ENCODE measurements at regions not wholly inside any gene's neighbourhood (a gene's known extent, or its start where the extent isn't known, plus 50 kb on each side); places are given as distances from the start of the nearest gene placed in this dataset.
"Not testable (repeated sequence)": the region's sequence is repeated elsewhere in the genome, so short reads cannot be mapped to it uniquely, and the experiment has no call there.

DNA sequence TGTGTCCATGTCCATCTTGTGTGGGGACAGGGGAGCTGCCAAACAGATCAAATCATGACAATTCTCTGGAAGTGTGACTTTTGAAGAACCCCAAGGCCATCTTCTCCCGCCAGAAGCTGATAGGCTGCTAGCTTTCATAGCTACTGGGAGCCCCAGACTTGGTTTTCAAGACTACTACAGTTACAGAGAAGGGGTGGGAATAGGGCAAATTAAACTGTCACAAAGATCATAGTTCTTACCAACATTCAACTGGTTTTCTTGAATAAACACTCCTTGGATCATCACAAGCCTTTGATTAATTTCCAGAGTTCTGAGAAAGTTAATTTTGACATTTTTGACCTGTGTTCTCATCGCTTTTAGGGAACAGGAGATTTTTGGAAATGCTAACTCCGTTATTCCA is 67.8 kb upstream of the FARP1 start:
- no peak overlapping the region for H3K9ac ChIP-seq (ENCODE audit: low read length)
- DNase-seq (ENCODE audit: low read depth, low spot score) = no peak
- no peak overlapping the region for H3K4me3 ChIP-seq (replicated peaks in 1 of 2; ENCODE audit: low read depth in 1 of 2, low read length in 2 of 2)
- no peak overlapping the region for H3K4me2 ChIP-seq (ENCODE audit: low read length)
- no peaks in the 10 kb centered on the region for H3K79me2 ChIP-seq (ENCODE audit: insufficient read depth, low read length)
- ChIA-PET CTCF (no interaction called here), POLR2A (no interaction called here), RAD21 (ENCODE audit: low non-redundant PET in 1 of 2, low total read pairs in 2 of 2, uncharacterized antibody in 2 of 2, unreplicated experiment in 2 of 2) (interaction anchor here in 1 of 2 experiments (0.6 kb wide), 1 partner anchor 12 kb away, joined by 3 read pairs; no protein-coding TSS in a partner anchor)
- H3K9me3 ChIP-seq (ENCODE audit: control insufficient read depth in 1 of 2, insufficient read depth in 1 of 2, low read depth in 1 of 2, low read length in 2 of 2) = no peaks in the 10 kb centered on the region
- no TSS peak for BruUV-seq (replicated peaks)
- intact Hi-C loops (cut with micrococcal nuclease) = no loop called here
- no peak overlapping the region for H2AFZ ChIP-seq (ENCODE audit: low read depth, low read length, poor library complexity, severe bottlenecking)
- no peak for ATAC-seq
- H3K27ac ChIP-seq (ENCODE audit: low read depth, low read length) = no peak overlapping the region
- H4K20me1 ChIP-seq (ENCODE audit: insufficient read depth) = no peaks in the 10 kb centered on the region
- TF ChIP-seq, protein P1, sequence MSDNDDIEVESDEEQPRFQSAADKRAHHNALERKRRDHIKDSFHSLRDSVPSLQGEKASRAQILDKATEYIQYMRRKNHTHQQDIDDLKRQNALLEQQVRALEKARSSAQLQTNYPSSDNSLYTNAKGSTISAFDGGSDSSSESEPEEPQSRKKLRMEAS (IDR thresholded peaks at IDR 0.05) = no peak
- TF ChIP-seq, protein P2, sequence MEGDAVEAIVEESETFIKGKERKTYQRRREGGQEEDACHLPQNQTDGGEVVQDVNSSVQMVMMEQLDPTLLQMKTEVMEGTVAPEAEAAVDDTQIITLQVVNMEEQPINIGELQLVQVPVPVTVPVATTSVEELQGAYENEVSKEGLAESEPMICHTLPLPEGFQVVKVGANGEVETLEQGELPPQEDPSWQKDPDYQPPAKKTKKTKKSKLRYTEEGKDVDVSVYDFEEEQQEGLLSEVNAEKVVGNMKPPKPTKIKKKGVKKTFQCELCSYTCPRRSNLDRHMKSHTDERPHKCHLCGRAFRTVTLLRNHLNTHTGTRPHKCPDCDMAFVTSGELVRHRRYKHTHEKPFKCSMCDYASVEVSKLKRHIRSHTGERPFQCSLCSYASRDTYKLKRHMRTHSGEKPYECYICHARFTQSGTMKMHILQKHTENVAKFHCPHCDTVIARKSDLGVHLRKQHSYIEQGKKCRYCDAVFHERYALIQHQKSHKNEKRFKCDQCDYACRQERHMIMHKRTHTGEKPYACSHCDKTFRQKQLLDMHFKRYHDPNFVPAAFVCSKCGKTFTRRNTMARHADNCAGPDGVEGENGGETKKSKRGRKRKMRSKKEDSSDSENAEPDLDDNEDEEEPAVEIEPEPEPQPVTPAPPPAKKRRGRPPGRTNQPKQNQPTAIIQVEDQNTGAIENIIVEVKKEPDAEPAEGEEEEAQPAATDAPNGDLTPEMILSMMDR (IDR thresholded peaks at IDR 0.05 in 2 of 3, conservative IDR thresholded peaks at IDR 0.05 in 1 of 3; ENCODE audit: borderline replicate concordance in 1 of 3, insufficient read depth in 1 of 3, low read depth in 2 of 3, low read length in 2 of 3) = no peak
- TF ChIP-seq RAD21 (IDR thresholded peaks at IDR 0.05; ENCODE audit: low read depth) = no peak
- TF ChIP-seq POLR2A (IDR thresholded peaks at IDR 0.05; ENCODE audit: borderline replicate concordance, extremely low read depth, insufficient read depth, insufficient read length) = no peak
- no peak for TF ChIP-seq TCF7L2 (IDR thresholded peaks at IDR 0.05; ENCODE audit: borderline replicate concordance, extremely low read depth, insufficient read depth, insufficient read length)
- no peak for TF ChIP-seq EZH2phosphoT487 (IDR thresholded peaks at IDR 0.05; ENCODE audit: borderline replicate concordance)
- TF ChIP-seq YY1 (IDR thresholded peaks at IDR 0.05; ENCODE audit: extremely low read depth, insufficient replicate concordance, low read depth, low read length) = no peak
- TF ChIP-seq, protein P3, sequence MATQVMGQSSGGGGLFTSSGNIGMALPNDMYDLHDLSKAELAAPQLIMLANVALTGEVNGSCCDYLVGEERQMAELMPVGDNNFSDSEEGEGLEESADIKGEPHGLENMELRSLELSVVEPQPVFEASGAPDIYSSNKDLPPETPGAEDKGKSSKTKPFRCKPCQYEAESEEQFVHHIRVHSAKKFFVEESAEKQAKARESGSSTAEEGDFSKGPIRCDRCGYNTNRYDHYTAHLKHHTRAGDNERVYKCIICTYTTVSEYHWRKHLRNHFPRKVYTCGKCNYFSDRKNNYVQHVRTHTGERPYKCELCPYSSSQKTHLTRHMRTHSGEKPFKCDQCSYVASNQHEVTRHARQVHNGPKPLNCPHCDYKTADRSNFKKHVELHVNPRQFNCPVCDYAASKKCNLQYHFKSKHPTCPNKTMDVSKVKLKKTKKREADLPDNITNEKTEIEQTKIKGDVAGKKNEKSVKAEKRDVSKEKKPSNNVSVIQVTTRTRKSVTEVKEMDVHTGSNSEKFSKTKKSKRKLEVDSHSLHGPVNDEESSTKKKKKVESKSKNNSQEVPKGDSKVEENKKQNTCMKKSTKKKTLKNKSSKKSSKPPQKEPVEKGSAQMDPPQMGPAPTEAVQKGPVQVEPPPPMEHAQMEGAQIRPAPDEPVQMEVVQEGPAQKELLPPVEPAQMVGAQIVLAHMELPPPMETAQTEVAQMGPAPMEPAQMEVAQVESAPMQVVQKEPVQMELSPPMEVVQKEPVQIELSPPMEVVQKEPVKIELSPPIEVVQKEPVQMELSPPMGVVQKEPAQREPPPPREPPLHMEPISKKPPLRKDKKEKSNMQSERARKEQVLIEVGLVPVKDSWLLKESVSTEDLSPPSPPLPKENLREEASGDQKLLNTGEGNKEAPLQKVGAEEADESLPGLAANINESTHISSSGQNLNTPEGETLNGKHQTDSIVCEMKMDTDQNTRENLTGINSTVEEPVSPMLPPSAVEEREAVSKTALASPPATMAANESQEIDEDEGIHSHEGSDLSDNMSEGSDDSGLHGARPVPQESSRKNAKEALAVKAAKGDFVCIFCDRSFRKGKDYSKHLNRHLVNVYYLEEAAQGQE (IDR thresholded peaks at IDR 0.05; ENCODE audit: low read depth) = no peak
- no peak for TF ChIP-seq ELF1 (IDR thresholded peaks at IDR 0.05; ENCODE audit: borderline replicate concordance, low read depth)
- H3K27me3 ChIP-seq (ENCODE audit: insufficient read depth, low read length) = no peaks in the 10 kb centered on the region
- no peaks in the 10 kb centered on the region for H3K4me1 ChIP-seq (ENCODE audit: control insufficient read depth in 1 of 2, insufficient read depth in 2 of 2, low read length in 2 of 2)
- H3K36me3 ChIP-seq (ENCODE audit: control insufficient read depth in 1 of 2, insufficient read depth in 2 of 2, low read length in 2 of 2) = no peaks in the 10 kb centered on the region
- H3K9me2 ChIP-seq (ENCODE audit: insufficient read depth) = no peaks in the 10 kb centered on the region

DNA sequence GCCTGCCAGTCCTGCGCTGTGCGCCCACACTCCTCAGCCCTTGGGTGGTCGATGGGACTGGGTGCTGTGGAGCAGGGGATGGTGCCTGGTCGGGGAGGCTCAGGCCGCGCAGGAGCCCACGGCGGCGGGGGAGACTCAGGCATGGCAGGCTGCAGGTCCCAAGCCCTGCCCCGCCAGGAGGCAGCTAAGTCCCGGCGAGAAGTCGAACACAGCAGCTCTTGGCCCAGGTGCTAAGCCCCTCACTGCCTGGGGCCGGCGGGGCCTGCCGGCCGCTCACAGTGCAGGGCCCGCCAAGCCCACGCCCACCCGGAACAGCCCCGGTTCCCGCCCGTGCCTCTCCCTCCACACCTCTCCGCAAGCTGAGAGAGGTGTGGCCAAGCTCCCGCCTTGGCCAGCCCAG is 66.6 kb upstream of the FARP1 start:
- H3K79me2 ChIP-seq (ENCODE audit: insufficient read depth, low read length); POLR2A ChIA-PET; H3K9ac ChIP-seq (ENCODE audit: low read length); H3K36me3 ChIP-seq (ENCODE audit: control insufficient read depth in 1 of 2, insufficient read depth in 2 of 2, low read length in 2 of 2); H3K4me1 ChIP-seq (ENCODE audit: control insufficient read depth in 1 of 2, insufficient read depth in 2 of 2, low read length in 2 of 2); BruUV-seq (replicated peaks); H3K9me3 ChIP-seq (ENCODE audit: control insufficient read depth in 1 of 2, insufficient read depth in 1 of 2, low read depth in 1 of 2, low read length in 2 of 2); CTCF ChIA-PET; ATAC-seq; DNase-seq (ENCODE audit: low read depth, low spot score); H3K9me2 ChIP-seq (ENCODE audit: insufficient read depth); H2AFZ ChIP-seq (ENCODE audit: low read depth, low read length, poor library complexity, severe bottlenecking); H3K27me3 ChIP-seq (ENCODE audit: insufficient read depth, low read length); RAD21 ChIA-PET (ENCODE audit: low non-redundant PET in 1 of 2, low total read pairs in 2 of 2, uncharacterized antibody in 2 of 2, unreplicated experiment in 2 of 2); H4K20me1 ChIP-seq (ENCODE audit: insufficient read depth); H3K27ac ChIP-seq (ENCODE audit: low read depth, low read length); H3K4me3 ChIP-seq (replicated peaks in 1 of 2; ENCODE audit: low read depth in 1 of 2, low read length in 2 of 2); intact Hi-C loops (cut with micrococcal nuclease); H3K4me2 ChIP-seq (ENCODE audit: low read length): not testable (repeated sequence)
